Pons (tissue), 1 donor: ENCODE measurements at regions not wholly inside any gene's neighbourhood (a gene's known extent, or its start where the extent isn't known, plus 50 kb on each side); places are given as distances from the start of the nearest gene placed in this dataset.

ENCODE experiments used
- DNase-seq: peaks from one replicate; pipeline ENCODE4 v3.0.0-alpha.2; 2016; ENCODE audit warnings: low spot score

- DNase-seq = no peak
These were observed 217.5 kb downstream of the GLI2 start for GRCh38 chr2:120953066-120953756.

- DNase-seq = no peak
These were observed 218.3 kb downstream of the GLI2 start for GRCh38 chr2:120953843-120954584.

- DNase-seq = no peak
These were observed 219.3 kb downstream of the GLI2 start for GRCh38 chr2:120954939-120955338.

- no peak for DNase-seq
These were observed 219.8 kb downstream of the GLI2 start for GRCh38 chr2:120955427-120955826.

GRCh38 chr2:120956486-120957156 lies 221.0 kb downstream of the GLI2 start:
- no peak for DNase-seq

GRCh38 chr2:120957905-120958304 lies 222.2 kb downstream of the GLI2 start:
- DNase-seq = no peak

GRCh38 chr2:120958623-120959366 lies 223.1 kb downstream of the GLI2 start:
- no peak for DNase-seq

GRCh38 chr2:120959426-120959825 lies 223.8 kb downstream of the GLI2 start:
- no peak for DNase-seq

- no peak for DNase-seq
These were observed 225.2 kb downstream of the GLI2 start for GRCh38 chr2:120960770-120961366.

GRCh38 chr2:120961396-120961795 lies 225.7 kb downstream of the GLI2 start:
- DNase-seq = no peak

- DNase-seq = no peak
These were observed 228.5 kb downstream of the GLI2 start for GRCh38 chr2:120963997-120964705.

- no peak for DNase-seq
These were observed 229.2 kb downstream of the GLI2 start for GRCh38 chr2:120964819-120965218.

- DNase-seq = no peak
These were observed 231.0 kb downstream of the GLI2 start for GRCh38 chr2:120966510-120967254.

GRCh38 chr2:120968307-120969015 lies 232.8 kb downstream of the GLI2 start:
- no peak for DNase-seq

- DNase-seq = no peak
These were observed 234.1 kb downstream of the GLI2 start for GRCh38 chr2:120969613-120970355.

- no peak for DNase-seq
These were observed 236.2 kb downstream of the GLI2 start for GRCh38 chr2:120971866-120972265.

- DNase-seq = no peak
These were observed 236.6 kb downstream of the GLI2 start for GRCh38 chr2:120972286-120972685.

- DNase-seq = no peak
These were observed 237.5 kb downstream of the GLI2 start for GRCh38 chr2:120973196-120973595.

GRCh38 chr2:120974950-120975349 lies 239.3 kb downstream of the GLI2 start:
- DNase-seq = no peak
